ENCODE measurements at regions not wholly inside any gene's neighbourhood (a gene's known extent, or its start where the extent isn't known, plus 50 kb on each side); places are given as distances from the start of the nearest gene placed in this dataset.

GRCh38 chrX:122940199-122940598 is 243.9 kb upstream of the GRIA3 start:
- TF ChIP-seq POLR2A (IDR thresholded peaks at IDR 0.05): no peak
- TF ChIP-seq CTCF (IDR thresholded peaks at IDR 0.05): no peak
- no peak for TF ChIP-seq EP300 (IDR thresholded peaks at IDR 0.05)
- no peak for TF ChIP-seq POLR2AphosphoS5 (IDR thresholded peaks at IDR 0.05)
